GM18907 (cell line): ENCODE measurements at regions not wholly inside any gene's neighbourhood (a gene's known extent, or its start where the extent isn't known, plus 50 kb on each side); places are given as distances from the start of the nearest gene placed in this dataset.
"Not testable (repeated sequence)": the region's sequence is repeated elsewhere in the genome, so short reads cannot be mapped to it uniquely, and the experiment has no call there.

Source experiments
- ATAC-seq: cut with Tn5 transposase; IDR thresholded peaks from one replicate; pipeline ENCODE4 v1.9.1; 2021; ENCODE audit warnings: mild to moderate bottlenecking, moderate library complexity; ENCODE audit not compliant: unreplicated experiment

- ATAC-seq: peak; percentile 94
Observed at GRCh38 chr15:30470601-30471365, 56.7 kb upstream of the GOLGA8R start.

DNA sequence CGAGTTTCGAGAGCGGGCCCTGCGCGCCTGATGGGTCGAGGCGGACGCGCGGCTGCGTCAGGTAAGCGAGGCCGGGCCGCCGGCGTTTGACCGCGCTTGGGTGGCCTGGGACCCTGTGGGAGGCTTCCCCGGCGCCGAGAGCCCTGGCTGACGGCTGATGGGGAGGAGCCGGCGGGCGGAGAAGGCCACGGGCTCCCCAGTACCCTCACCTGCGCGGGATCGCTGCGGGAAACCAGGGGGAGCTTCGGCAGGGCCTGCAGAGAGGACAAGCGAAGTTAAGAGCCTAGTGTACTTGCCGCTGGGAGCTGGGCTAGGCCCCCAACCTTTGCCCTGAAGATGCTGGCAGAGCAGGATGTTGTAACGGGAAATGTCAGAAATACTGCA is 57.3 kb upstream of the GOLGA8R start:
- peak; percentile 5 for ATAC-seq

- peak; percentile 40 for ATAC-seq
Observed at GRCh38 chr15:30471817-30472551, 57.9 kb upstream of the GOLGA8R start.

- ATAC-seq: not testable (repeated sequence)
Observed at GRCh38 chr15:30484887-30485286, 67.0 kb upstream of the GOLGA8Q start.

DNA sequence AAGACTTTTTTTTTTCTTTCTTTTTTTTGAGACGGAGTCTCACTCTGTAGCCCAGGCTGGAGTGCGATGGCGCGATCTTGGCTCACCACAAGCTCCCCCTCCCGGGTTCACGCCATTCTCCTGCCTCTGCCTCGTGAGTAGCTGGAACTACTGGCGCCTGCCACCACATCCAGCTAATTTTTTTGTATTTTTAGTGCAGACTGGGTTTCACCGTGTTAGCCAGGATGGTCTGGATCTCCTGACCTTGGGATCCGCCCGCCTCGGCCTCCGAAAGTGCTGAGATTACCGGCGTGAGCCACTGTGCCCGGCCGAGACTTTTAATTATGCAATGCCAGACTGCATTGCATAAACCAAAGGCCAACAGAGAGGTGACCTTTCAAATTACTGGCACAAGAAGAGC is 62.6 kb upstream of the GOLGA8Q start:
- not testable (repeated sequence) for ATAC-seq

GRCh38 chr15:30490334-30490733 is 61.5 kb upstream of the GOLGA8Q start:
- not testable (repeated sequence) for ATAC-seq

DNA sequence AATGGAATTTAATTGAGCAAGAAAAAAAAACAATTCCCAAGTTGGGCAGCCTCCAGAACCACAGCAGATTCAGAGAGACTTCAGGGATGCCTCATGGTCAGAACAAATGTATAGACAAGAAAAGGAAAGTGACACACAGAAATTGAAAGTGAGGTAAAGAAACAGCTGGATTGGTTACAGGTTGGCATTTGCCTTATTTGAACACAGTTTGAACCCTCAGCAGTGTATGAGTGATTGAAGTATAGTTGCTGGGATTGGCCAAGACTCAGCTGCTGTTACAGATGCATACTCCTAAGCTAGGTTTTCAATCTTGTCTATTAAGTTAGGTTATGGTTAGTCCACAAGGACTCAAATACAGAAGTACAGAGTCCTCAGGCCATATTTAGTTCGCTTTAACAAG is 57.9 kb upstream of the GOLGA8Q start:
- ATAC-seq: not testable (repeated sequence)

- not testable (repeated sequence) for ATAC-seq
Observed at GRCh38 chr15:30497275-30497674, 54.6 kb upstream of the GOLGA8Q start.

- not testable (repeated sequence) for ATAC-seq
Observed at GRCh38 chr15:30499233-30499632, 52.6 kb upstream of the GOLGA8Q start.

DNA sequence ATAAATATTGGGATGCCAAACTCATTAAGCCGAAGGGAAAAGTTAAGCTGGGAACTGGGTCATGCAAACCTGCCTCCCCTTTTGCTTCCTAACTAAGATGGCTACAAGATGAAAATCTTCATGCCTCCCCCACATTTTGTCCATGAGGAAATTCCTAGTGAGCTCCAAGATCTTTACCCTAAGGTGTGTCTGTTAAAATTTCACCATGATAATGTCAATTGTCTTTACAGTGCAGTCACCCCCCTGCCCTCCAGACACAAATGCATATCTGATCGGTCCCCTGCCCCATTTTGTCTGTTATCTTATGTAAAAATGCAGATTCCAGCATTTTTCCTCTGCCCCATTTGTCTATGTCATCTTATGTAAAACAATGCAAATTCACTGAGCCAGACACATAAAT is 51.3 kb upstream of the GOLGA8Q start:
- not testable (repeated sequence) for ATAC-seq
